Natural killer cell (primary cell): ENCODE measurements at regions not wholly inside any gene's neighbourhood (a gene's known extent, or its start where the extent isn't known, plus 50 kb on each side); places are given as distances from the start of the nearest gene placed in this dataset.

Experiments used
- ATAC-seq, 3 donors: fragments of 150-1000 bp in 2 of 3; fragments of 200-7000 bp in 1 of 3; cut with Tn5 transposase; 1 replicate in 1 of 3; 2 replicates in 2 of 3; pipeline ENCODE4 v1.10.0; 2021; ENCODE audit warnings: mild to moderate bottlenecking in 2 of 3, moderate library complexity in 2 of 3
- DNase-seq, 2 donors: peaks; one replicate each; pipeline versions ENCODE4 v3.0.0 to v3.0.0-alpha.2; 2013 to 2021; ENCODE audit warnings: mixed read lengths in 1 of 2
- H3K27ac ChIP-seq: one replicate; pipeline ENCODE4 v1.5.1; 2013; ENCODE audit warnings: mild to moderate bottlenecking, low read length
- H3K27me3 ChIP-seq: one replicate; pipeline ENCODE4 v1.6.1; 2013; ENCODE audit warnings: low read length; ENCODE audit not compliant: control insufficient read depth, insufficient read depth
- H3K36me3 ChIP-seq: one replicate; pipeline ENCODE4 v1.6.1; 2013; ENCODE audit warnings: low read length; ENCODE audit not compliant: control insufficient read depth, insufficient read depth
- H3K4me1 ChIP-seq: one replicate; pipeline ENCODE4 v1.6.1; 2013; ENCODE audit warnings: low read length; ENCODE audit not compliant: control insufficient read depth, insufficient read depth
- H3K4me3 ChIP-seq: one replicate; pipeline ENCODE4 v1.5.1; 2013; ENCODE audit warnings: low read length
- H3K9me3 ChIP-seq: one replicate; pipeline ENCODE4 v1.6.1; 2013; ENCODE audit warnings: low read length; ENCODE audit not compliant: control insufficient read depth, insufficient read depth
- H3K27ac Mint-ChIP-seq, 2 donors: one replicate each; pipeline ENCODE4 v1.8.0; 2022; ENCODE audit warnings: mild to moderate bottlenecking in 2 of 2, mixed read lengths in 2 of 2, moderate library complexity in 1 of 2
- H3K27me3 Mint-ChIP-seq, 2 donors: one replicate each; pipeline ENCODE4 v1.8.0; 2022; ENCODE audit warnings: low read depth in 2 of 2, mixed read lengths in 2 of 2
- H3K36me3 Mint-ChIP-seq: one replicate; pipeline ENCODE4 v1.8.0; 2022; ENCODE audit warnings: mixed read lengths
- H3K4me1 Mint-ChIP-seq, 2 donors: one replicate each; pipeline ENCODE4 v1.8.0; 2022; ENCODE audit warnings: mixed read lengths in 2 of 2
- H3K4me3 Mint-ChIP-seq: one replicate; pipeline ENCODE4 v1.8.0; 2022; ENCODE audit warnings: mild to moderate bottlenecking, moderate library complexity, mixed read lengths
- H3K9me3 Mint-ChIP-seq, 2 donors: one replicate each; pipeline ENCODE4 v1.8.0; 2022; ENCODE audit warnings: mixed read lengths in 2 of 2
- WGBS: methylation state at CpG from one replicate; pipeline ENCODE4 v1.1.7; 2013; ENCODE audit warnings: missing lambda C conversion rate; ENCODE audit not compliant: insufficient coverage; 5-methylcytosine and 5-hydroxymethylcytosine counted together
- intact Hi-C: fragments of 100-400 bp; cut with micrococcal nuclease; formaldehyde crosslinking; loops from one replicate; pipeline ENCODE4 v1.14.2; 2022
- TF ChIP-seq, protein P1 (sequence below): fragments of 200-600 bp; IDR thresholded peaks from one replicate; pipeline ENCODE4 v1.8.0; 2022; ENCODE audit warnings: antibody characterized with exemption

GRCh38 chr2:16268301-16269000, 328.1 kb downstream of the MYCN start:
- peaks cover 0 to 2% of the 10 kb centered on the region in 2 donors for H3K27me3 Mint-ChIP-seq
- TF ChIP-seq, protein P1, sequence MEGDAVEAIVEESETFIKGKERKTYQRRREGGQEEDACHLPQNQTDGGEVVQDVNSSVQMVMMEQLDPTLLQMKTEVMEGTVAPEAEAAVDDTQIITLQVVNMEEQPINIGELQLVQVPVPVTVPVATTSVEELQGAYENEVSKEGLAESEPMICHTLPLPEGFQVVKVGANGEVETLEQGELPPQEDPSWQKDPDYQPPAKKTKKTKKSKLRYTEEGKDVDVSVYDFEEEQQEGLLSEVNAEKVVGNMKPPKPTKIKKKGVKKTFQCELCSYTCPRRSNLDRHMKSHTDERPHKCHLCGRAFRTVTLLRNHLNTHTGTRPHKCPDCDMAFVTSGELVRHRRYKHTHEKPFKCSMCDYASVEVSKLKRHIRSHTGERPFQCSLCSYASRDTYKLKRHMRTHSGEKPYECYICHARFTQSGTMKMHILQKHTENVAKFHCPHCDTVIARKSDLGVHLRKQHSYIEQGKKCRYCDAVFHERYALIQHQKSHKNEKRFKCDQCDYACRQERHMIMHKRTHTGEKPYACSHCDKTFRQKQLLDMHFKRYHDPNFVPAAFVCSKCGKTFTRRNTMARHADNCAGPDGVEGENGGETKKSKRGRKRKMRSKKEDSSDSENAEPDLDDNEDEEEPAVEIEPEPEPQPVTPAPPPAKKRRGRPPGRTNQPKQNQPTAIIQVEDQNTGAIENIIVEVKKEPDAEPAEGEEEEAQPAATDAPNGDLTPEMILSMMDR: no peak

DNA sequence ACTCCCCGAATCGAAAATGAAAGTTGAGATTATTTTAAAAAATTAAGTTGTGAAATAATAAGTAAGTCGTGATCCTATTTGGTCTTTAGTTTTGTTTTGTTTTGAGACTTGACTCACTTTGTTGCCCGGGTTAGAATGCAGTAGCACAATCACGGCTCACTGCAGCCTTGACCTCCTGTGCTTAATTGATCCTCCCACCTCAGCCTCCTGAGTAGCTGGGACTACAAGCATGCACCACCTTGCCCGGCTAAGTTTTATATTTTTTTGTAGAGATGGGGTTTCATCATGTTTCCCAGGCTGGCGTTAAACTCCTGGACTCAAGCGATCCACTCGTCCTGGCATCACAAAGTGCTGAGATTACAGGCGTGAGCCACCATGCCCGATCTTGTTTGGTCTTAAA, 326.2 kb downstream of the MYCN start:
- H3K36me3 ChIP-seq: no peaks in the 10 kb centered on the region
- H3K27ac ChIP-seq: no peak overlapping the region
- Mint-ChIP-seq H3K4me1 (no peaks in the 10 kb centered on the region), H3K9me3 (no peaks in the 10 kb centered on the region), H3K36me3 (no peaks in the 10 kb centered on the region), H3K4me3 (no peak overlapping the region), H3K27ac (no peak overlapping the region), H3K27me3 (peaks cover 0 to 2% of the 10 kb centered on the region in 2 donors)
- WGBS: 96% methylated on average over 9 of the region's 11 CpGs
- no peak for DNase-seq
- ATAC-seq: no peak
- H3K9me3 ChIP-seq: no peaks in the 10 kb centered on the region
- no peak overlapping the region for H3K4me3 ChIP-seq
- intact Hi-C loops: no loop called here
- H3K4me1 ChIP-seq: no peaks in the 10 kb centered on the region
- H3K27me3 ChIP-seq: no peaks in the 10 kb centered on the region
- TF ChIP-seq, protein P1: no peak

More at GRCh38 chr2:16268301-16269000, 328.1 kb downstream of the MYCN start:
- no peaks in the 10 kb centered on the region for H3K36me3 ChIP-seq
- no peak overlapping the region for H3K4me3 ChIP-seq
- H3K27ac Mint-ChIP-seq: no peak overlapping the region
- no peaks in the 10 kb centered on the region for H3K9me3 Mint-ChIP-seq
- H3K4me3 Mint-ChIP-seq: no peak overlapping the region
- H3K4me1 Mint-ChIP-seq: no peaks in the 10 kb centered on the region
- intact Hi-C loops: no loop called here
- H3K9me3 ChIP-seq: no peaks in the 10 kb centered on the region
- 67% methylated on average over 1 of the region's 3 CpGs for whole genome bisulfite sequencing
- no peak for DNase-seq
- H3K27ac ChIP-seq: no peak overlapping the region
- ATAC-seq: no peak
- H3K27me3 ChIP-seq: no peaks in the 10 kb centered on the region
- no peaks in the 10 kb centered on the region for H3K36me3 Mint-ChIP-seq
- no peaks in the 10 kb centered on the region for H3K4me1 ChIP-seq

- TF ChIP-seq, protein P1: no peak
- WGBS: 80% methylated on average over 4 of the region's 4 CpGs
- Mint-ChIP-seq H3K27ac (no peak overlapping the region), H3K4me1 (no peaks in the 10 kb centered on the region), H3K36me3 (no peaks in the 10 kb centered on the region), H3K4me3 (no peak overlapping the region), H3K27me3 (peaks cover 2 to 6% of the 10 kb centered on the region in 2 donors), H3K9me3 (no peaks in the 10 kb centered on the region)
- Histone ChIP-seq H3K9me3 (no peaks in the 10 kb centered on the region), H3K4me1 (no peaks in the 10 kb centered on the region), H3K27ac (no peak overlapping the region), H3K36me3 (no peaks in the 10 kb centered on the region), H3K27me3 (no peaks in the 10 kb centered on the region), H3K4me3 (no peak overlapping the region)
- ATAC-seq (no peak), DNase-seq (no peak)
- intact Hi-C loops: no loop called here
Observed at GRCh38 chr2:16264931-16265540, 324.7 kb downstream of the MYCN start.
